IMR-90 (cell line): ENCODE measurements at regions not wholly inside any gene's neighbourhood (a gene's known extent, or its start where the extent isn't known, plus 50 kb on each side); places are given as distances from the start of the nearest gene placed in this dataset.

Experiments
- ATAC-seq: fragments of 200-7000 bp; cut with Tn5 transposase; 2 replicates; pipeline ENCODE4 v1.9.1; 2020; ENCODE audit warnings: low read depth, mild to moderate bottlenecking, moderate library complexity
- BruUV-seq: library from RNA; stranded (reverse); fragments of 400-500 nt; replicated peaks from 2 replicates; lab custom pipeline; 2021; lab: Mats Ljungman, UMichigan
- CTCF ChIA-PET: fragments of 300-600 bp; formaldehyde crosslinking; extraction: SDS; loops from one replicate; lab custom pipeline; 2021; ENCODE audit warnings: antibody characterized with exemption; lab: Yijun Ruan, JAX
- POLR2A ChIA-PET: fragments of 300-600 bp; sonication (Branson Sonifier 250); formaldehyde crosslinking; loops from one replicate; lab custom pipeline; 2022; ENCODE audit warnings: antibody characterized with exemption; ENCODE audit not compliant: unreplicated experiment; lab: Charles Lee
- DNase-seq: peaks from one replicate; pipeline ENCODE4 v3.0.0; 2013
- H2AFZ ChIP-seq: replicated peaks from 2 replicates; pipeline ENCODE3; 2013; ENCODE audit warnings: low read length, mild to moderate bottlenecking; ENCODE audit not compliant: poor library complexity
- H2AK5ac ChIP-seq: 2 replicates; pipeline ENCODE4 v1.6.1; 2013; ENCODE audit warnings: low read depth, low read length, inconsistent platforms
- H2AK9ac ChIP-seq: replicated peaks from 2 replicates; pipeline ENCODE3; 2013; ENCODE audit warnings: mild to moderate bottlenecking, low read depth, low read length, moderate library complexity; ENCODE audit not compliant: poor library complexity
- H2BK120ac ChIP-seq: 2 replicates; pipeline ENCODE4 v1.6.1; 2013; ENCODE audit warnings: low read depth, low read length, inconsistent platforms
- H2BK15ac ChIP-seq: 3 replicates; pipeline ENCODE4 v1.6.1; 2013; ENCODE audit warnings: low read depth, low read length, inconsistent platforms
- H2BK20ac ChIP-seq: 2 replicates; pipeline ENCODE4 v1.6.1; 2013; ENCODE audit warnings: low read depth, mild to moderate bottlenecking, inconsistent platforms, low read length, moderate library complexity
- H2BK5ac ChIP-seq: 2 replicates; pipeline ENCODE4 v1.6.1; 2013; ENCODE audit warnings: mild to moderate bottlenecking, low read depth, low read length, inconsistent platforms; ENCODE audit not compliant: poor library complexity, severe bottlenecking
- H3K14ac ChIP-seq: replicated peaks from 2 replicates; pipeline ENCODE4 v1.6.1; 2013; ENCODE audit warnings: low read depth, low read length, inconsistent platforms
- H3K18ac ChIP-seq: 2 replicates; pipeline ENCODE4 v1.6.1; 2013; ENCODE audit warnings: low read depth, low read length, control low read depth
- H3K23ac ChIP-seq: 2 replicates; pipeline ENCODE4 v1.6.1; 2013; ENCODE audit warnings: low read depth, low read length, inconsistent platforms
- H3K27ac ChIP-seq: 2 replicates; pipeline ENCODE4 v1.5.1; 2013; ENCODE audit warnings: mild to moderate bottlenecking, control low read depth, low read length; ENCODE audit not compliant: insufficient read depth
- H3K27me3 ChIP-seq: 2 replicates; pipeline ENCODE4 v1.6.1; 2013; ENCODE audit warnings: low read length; ENCODE audit not compliant: control insufficient read depth, insufficient read depth
- H3K36me3 ChIP-seq: 2 replicates; pipeline ENCODE4 v1.6.1; 2013; ENCODE audit warnings: low read length, mixed read lengths; ENCODE audit not compliant: control insufficient read depth, insufficient read depth
- H3K4ac ChIP-seq: 2 replicates; pipeline ENCODE4 v1.6.1; 2013; ENCODE audit warnings: low read depth, low read length, inconsistent platforms
- H3K4me1 ChIP-seq: 2 replicates; pipeline ENCODE4 v1.6.1; 2013; ENCODE audit warnings: low read length, mixed read lengths; ENCODE audit not compliant: control insufficient read depth, insufficient read depth
- H3K4me2 ChIP-seq: 2 replicates; pipeline ENCODE4 v1.6.1; 2013; ENCODE audit warnings: low read depth, mild to moderate bottlenecking, control low read depth, low read length, moderate library complexity
- H3K4me3 ChIP-seq: 2 replicates; pipeline ENCODE4 v1.5.1; 2013; ENCODE audit warnings: low read depth, mild to moderate bottlenecking, control low read depth, low read length, moderate library complexity; ENCODE audit not compliant: insufficient read depth
- H3K56ac ChIP-seq: 2 replicates; pipeline ENCODE4 v1.6.1; 2013; ENCODE audit warnings: low read length, inconsistent platforms; ENCODE audit not compliant: insufficient read depth; ENCODE audit errors: extremely low read depth
- H3K79me1 ChIP-seq, 2 experiments: 2 replicates each; pipeline ENCODE4 v1.6.1; 2013; ENCODE audit warnings: low read length in 2 of 2, inconsistent platforms in 1 of 2, low read depth in 1 of 2
- H3K9ac ChIP-seq: 2 replicates; pipeline ENCODE4 v1.6.1; 2013; ENCODE audit warnings: low read depth, low read length, control low read depth
- H3K9me1 ChIP-seq: 2 replicates; pipeline ENCODE4 v1.6.1; 2013; ENCODE audit warnings: low read length, inconsistent platforms; ENCODE audit not compliant: insufficient read depth
- H3K9me3 ChIP-seq: 2 replicates; pipeline ENCODE4 v1.6.1; 2013; ENCODE audit warnings: low read length; ENCODE audit not compliant: control insufficient read depth, insufficient read depth
- H4K20me1 ChIP-seq: 2 replicates; pipeline ENCODE4 v1.6.1; 2013; ENCODE audit warnings: low read length, inconsistent platforms; ENCODE audit not compliant: insufficient read depth
- H4K5ac ChIP-seq: 2 replicates; pipeline ENCODE4 v1.6.1; 2013; ENCODE audit warnings: mild to moderate bottlenecking, low read depth, low read length, control low read depth
- H4K8ac ChIP-seq, 2 experiments: 2 replicates each; pipeline ENCODE4 v1.6.1; 2013; ENCODE audit warnings: low read depth in 2 of 2, low read length in 2 of 2, control low read depth in 1 of 2, inconsistent platforms in 1 of 2
- H4K91ac ChIP-seq: 2 replicates; pipeline ENCODE4 v1.6.1; 2013; ENCODE audit warnings: low read depth, low read length, inconsistent platforms; ENCODE audit not compliant: insufficient read depth
- CEBPB ChIP-seq: IDR thresholded peaks from 2 replicates; pipeline ENCODE4 v1.6.1; 2012; ENCODE audit warnings: low read depth, low read length, improper control_type of control experiment
- CTCF ChIP-seq: conservative IDR thresholded peaks from 2 replicates; pipeline ENCODE4 v1.5.1; 2012; ENCODE audit warnings: mild to moderate bottlenecking, low read depth, low read length, improper control_type of control experiment
- FOS ChIP-seq: fragments of 150-350 bp; IDR thresholded peaks from 2 replicates; pipeline ENCODE4 v1.6.1; 2016; ENCODE audit warnings: low read depth, low read length
- NFE2L2 ChIP-seq: fragments of 150-350 bp; IDR thresholded peaks from 2 replicates; pipeline ENCODE4 v1.6.1; 2016; ENCODE audit warnings: low read depth, mild to moderate bottlenecking, low read length
- POLR2A ChIP-seq: IDR thresholded peaks from 2 replicates; pipeline ENCODE4 v1.6.1; 2012; ENCODE audit warnings: mild to moderate bottlenecking, low read depth, low read length
- RCOR1 ChIP-seq: IDR thresholded peaks from 2 replicates; pipeline ENCODE4 v1.6.1; 2012; ENCODE audit warnings: mild to moderate bottlenecking, low read length, improper control_type of control experiment; ENCODE audit not compliant: insufficient replicate concordance
- SMC3 ChIP-seq: fragments of 150-350 bp; IDR thresholded peaks from 2 replicates; pipeline ENCODE4 v1.6.1; 2016; ENCODE audit warnings: low read depth, mild to moderate bottlenecking, antibody characterized with exemption, low read length, moderate library complexity
- USF2 ChIP-seq: fragments of 150-350 bp; IDR thresholded peaks from 2 replicates; pipeline ENCODE4 v1.6.1; 2017; ENCODE audit warnings: mild to moderate bottlenecking, antibody characterized with exemption, low read length, low read depth
- WGBS, 2 experiments: methylation state at CpG; one replicate each; pipeline versions ENCODE4 v1.1.5 to v1.1.7; 2013; ENCODE audit warnings: missing lambda C conversion rate in 2 of 2; ENCODE audit not compliant: insufficient read length in 1 of 2; ENCODE audit errors: extremely low coverage in 2 of 2; 5-methylcytosine and 5-hydroxymethylcytosine counted together
- dilution Hi-C: fragments of 300-500 bp; cut with HindIII; formaldehyde crosslinking; loops from one replicate; pipeline ENCODE4 v1.14.3; 2018; ENCODE audit warnings: low sequenced_read_pairs; ENCODE audit not compliant: unreplicated experiment
- in situ Hi-C: fragments of 300-500 bp; cut with MboI; formaldehyde crosslinking; loops from 3 replicates; pipeline ENCODE4 v1.14.3; 2019; ENCODE audit warnings: low sequenced_read_pairs, inconsistent platforms, mixed read lengths
- intact Hi-C: fragments of 100-400 bp; cut with micrococcal nuclease; formaldehyde crosslinking; loops from 2 replicates; pipeline ENCODE4 v1.10.0; 2022

- H3K4ac ChIP-seq = no peak overlapping the region
- ChIA-PET CTCF (interaction anchor here (1.2 to 1.3 kb wide), 2 partner anchors 18 to 44 kb away, joined by 3 to 4 read pairs; no protein-coding TSS in a partner anchor), POLR2A (no interaction called here)
- WGBS, 2 experiments = no CpG with 5 or more reads among the region's 1 CpG
- no peaks in the 10 kb centered on the region for H4K20me1 ChIP-seq
- ATAC-seq (peak; percentile 87), DNase-seq (peak; percentile 81)
- H3K9me3 ChIP-seq = no peaks in the 10 kb centered on the region
- H4K8ac ChIP-seq = peak overlapping the region in 1 of 2 experiments; percentile 76; a peak in 1 of 4 replicates
- no peak overlapping the region for H3K9ac ChIP-seq
- peak overlapping the region; percentile 49 for H2BK5ac ChIP-seq
- no peak for TF ChIP-seq RCOR1
- no peak for TF ChIP-seq NFE2L2
- TF ChIP-seq SMC3 = no peak
- TF ChIP-seq FOS = no peak
- TF ChIP-seq POLR2A = no peak
- TF ChIP-seq CEBPB = no peak
- no peak for TF ChIP-seq CTCF
- TF ChIP-seq USF2 = no peak
- H3K56ac ChIP-seq = no peak overlapping the region
- H3K27me3 ChIP-seq = no peaks in the 10 kb centered on the region
- H2AFZ ChIP-seq = no peak overlapping the region
- no peak overlapping the region for H2BK20ac ChIP-seq
- no peak overlapping the region for H2AK5ac ChIP-seq
- no peaks in the 10 kb centered on the region for H3K36me3 ChIP-seq
- H3K79me1 ChIP-seq = no peaks in the 10 kb centered on the region
- H4K91ac ChIP-seq = no peak overlapping the region
- peak overlapping the region; percentile 41; the same call in 1 of the 2 replicates for H2BK120ac ChIP-seq
- peaks cover 6% of the 10 kb centered on the region; the same call in 1 of the 2 replicates for H3K4me1 ChIP-seq
- H3K18ac ChIP-seq = peak overlapping the region; percentile 1; the same call in 1 of the 2 replicates
- H3K23ac ChIP-seq = no peak overlapping the region
- in situ Hi-C loops = no loop called here
- H2AK9ac ChIP-seq = no peak overlapping the region
- BruUV-seq = no TSS peak
- no peak overlapping the region for H4K5ac ChIP-seq
- peak overlapping the region; percentile 15; the same call in 1 of the 2 replicates for H3K4me2 ChIP-seq
- dilution Hi-C loops = no loop called here
- H3K4me3 ChIP-seq = no peak overlapping the region
- H2BK15ac ChIP-seq = no peak overlapping the region
- intact Hi-C loops = no loop called here
- peaks cover 3% of the 10 kb centered on the region; the same call in 1 of the 2 replicates for H3K9me1 ChIP-seq
- no peak overlapping the region for H3K27ac ChIP-seq
- H3K14ac ChIP-seq = 0 out of 2 replicates have a peak overlapping the region, but pooled peaks have one; percentile 2
Observed at GRCh38 chr2:144201868-144202468, 318.0 kb downstream of the ZEB2 start.
